Fibroblast of skin of back (primary cell): ENCODE measurements at regions not wholly inside any gene's neighbourhood (a gene's known extent, or its start where the extent isn't known, plus 50 kb on each side); places are given as distances from the start of the nearest gene placed in this dataset.
A peak's percentile ranks its signal among the peaks of the same experiment; 100 is the strongest.
"Not testable (repeated sequence)": the region's sequence is repeated elsewhere in the genome, so short reads cannot be mapped to it uniquely, and the experiment has no call there.

Experiments used
- DNase-seq: peaks from one replicate; pipeline ENCODE4 v3.0.0-alpha.2; 2013

- no peak for DNase-seq
Observed at GRCh38 chr2:217014328-217015105, 154.7 kb upstream of the TNP1 start.

- no peak for DNase-seq
Observed at GRCh38 chr2:217013926-217014325, 154.1 kb upstream of the TNP1 start.

- DNase-seq: no peak
Observed at GRCh38 chr2:217011576-217011975, 151.7 kb upstream of the TNP1 start.

- DNase-seq: no peak
Observed at GRCh38 chr2:217010173-217010572, 150.3 kb upstream of the TNP1 start.

GRCh38 chr2:217008794-217009193, 148.9 kb upstream of the TNP1 start:
- DNase-seq: no peak

GRCh38 chr2:217006217-217006616, 146.4 kb upstream of the TNP1 start:
- DNase-seq: no peak

- DNase-seq: no peak
Observed at GRCh38 chr2:217004656-217005055, 144.8 kb upstream of the TNP1 start.

GRCh38 chr2:217001740-217002139, 141.9 kb upstream of the TNP1 start:
- no peak for DNase-seq

GRCh38 chr2:217000406-217000805, 140.5 kb upstream of the TNP1 start:
- DNase-seq: no peak

- no peak for DNase-seq
Observed at GRCh38 chr2:216996279-216996845, 136.5 kb upstream of the TNP1 start.

GRCh38 chr2:216994353-216994854, 134.5 kb upstream of the TNP1 start:
- DNase-seq: no peak

GRCh38 chr2:216992056-216992675, 132.3 kb upstream of the TNP1 start:
- peak; percentile 68 for DNase-seq

GRCh38 chr2:216991563-216991962, 131.7 kb upstream of the TNP1 start:
- DNase-seq: peak; percentile 12

GRCh38 chr2:216989340-216990129, 129.7 kb upstream of the TNP1 start:
- DNase-seq: peak; percentile 43

- DNase-seq: no peak
Observed at GRCh38 chr2:216987252-216987821, 127.5 kb upstream of the TNP1 start.

GRCh38 chr2:216985658-216986141, 125.8 kb upstream of the TNP1 start:
- DNase-seq: no peak

- DNase-seq: no peak
Observed at GRCh38 chr2:216984937-216985336, 125.1 kb upstream of the TNP1 start.

- not testable (repeated sequence) for DNase-seq
Observed at GRCh38 chr2:216981951-216982350, 122.1 kb upstream of the TNP1 start.

- not testable (repeated sequence) for DNase-seq
Observed at GRCh38 chr2:216980510-216980909, 120.6 kb upstream of the TNP1 start.

GRCh38 chr2:216974321-216975302, 114.7 kb upstream of the TNP1 start:
- no peak for DNase-seq

GRCh38 chr2:216971593-216971992, 111.7 kb upstream of the TNP1 start:
- no peak for DNase-seq
